ENCODE measurements at regions not wholly inside any gene's neighbourhood (a gene's known extent, or its start where the extent isn't known, plus 50 kb on each side); places are given as distances from the start of the nearest gene placed in this dataset.

DNA sequence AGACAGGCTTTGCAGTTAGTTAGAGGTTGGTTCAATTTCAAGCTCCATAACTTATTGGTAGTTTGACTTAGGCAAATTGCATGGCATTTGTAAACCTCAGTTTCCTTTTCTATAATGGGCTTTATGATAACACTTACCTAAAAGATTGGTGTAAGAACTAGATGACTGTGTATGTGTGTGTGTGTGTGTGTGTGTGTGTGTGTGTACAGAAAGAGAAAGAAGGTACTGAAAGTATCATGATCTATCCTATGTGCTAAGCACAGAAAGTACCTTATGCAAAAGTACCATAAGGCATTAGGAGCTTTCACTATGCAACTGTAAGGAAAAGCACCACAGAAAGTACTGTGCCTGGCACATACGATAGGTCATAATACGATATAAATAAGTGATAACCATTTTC lies 304.3 kb upstream of the KITLG start:
- H4K20me1 ChIP-seq (ENCODE audit: insufficient read depth, low read length) = no peaks in the 10 kb centered on the region

DNA sequence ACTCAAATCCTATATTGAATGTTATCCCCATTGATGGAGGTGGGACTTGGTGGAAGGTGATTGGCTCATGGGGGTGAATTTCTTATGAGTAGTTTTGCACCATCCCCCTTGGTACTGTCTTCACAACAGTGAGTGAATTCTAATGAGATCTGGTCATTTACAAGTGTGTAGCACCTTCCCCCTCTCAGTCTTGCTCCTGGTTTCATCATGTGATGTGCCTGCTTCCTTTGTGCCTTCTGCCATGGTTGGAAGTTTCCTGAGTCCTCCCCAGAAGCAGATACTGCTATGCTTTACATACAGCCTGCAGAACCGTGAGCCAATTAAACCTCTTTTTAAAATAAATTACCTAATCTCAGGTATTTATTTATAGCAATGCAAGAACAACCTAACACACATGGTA lies 302.4 kb upstream of the KITLG start:
- intact Hi-C loops (cut with micrococcal nuclease; ENCODE audit: unreplicated experiment) = no loop called here
- H4K20me1 ChIP-seq (ENCODE audit: insufficient read depth, low read length) = no peaks in the 10 kb centered on the region
- no peak for TF ChIP-seq EZH2phosphoT487 (IDR thresholded peaks at IDR 0.05; ENCODE audit: borderline replicate concordance, low read depth, low read length)
- TF ChIP-seq, protein P1, sequence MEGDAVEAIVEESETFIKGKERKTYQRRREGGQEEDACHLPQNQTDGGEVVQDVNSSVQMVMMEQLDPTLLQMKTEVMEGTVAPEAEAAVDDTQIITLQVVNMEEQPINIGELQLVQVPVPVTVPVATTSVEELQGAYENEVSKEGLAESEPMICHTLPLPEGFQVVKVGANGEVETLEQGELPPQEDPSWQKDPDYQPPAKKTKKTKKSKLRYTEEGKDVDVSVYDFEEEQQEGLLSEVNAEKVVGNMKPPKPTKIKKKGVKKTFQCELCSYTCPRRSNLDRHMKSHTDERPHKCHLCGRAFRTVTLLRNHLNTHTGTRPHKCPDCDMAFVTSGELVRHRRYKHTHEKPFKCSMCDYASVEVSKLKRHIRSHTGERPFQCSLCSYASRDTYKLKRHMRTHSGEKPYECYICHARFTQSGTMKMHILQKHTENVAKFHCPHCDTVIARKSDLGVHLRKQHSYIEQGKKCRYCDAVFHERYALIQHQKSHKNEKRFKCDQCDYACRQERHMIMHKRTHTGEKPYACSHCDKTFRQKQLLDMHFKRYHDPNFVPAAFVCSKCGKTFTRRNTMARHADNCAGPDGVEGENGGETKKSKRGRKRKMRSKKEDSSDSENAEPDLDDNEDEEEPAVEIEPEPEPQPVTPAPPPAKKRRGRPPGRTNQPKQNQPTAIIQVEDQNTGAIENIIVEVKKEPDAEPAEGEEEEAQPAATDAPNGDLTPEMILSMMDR (conservative IDR thresholded peaks at IDR 0.05; ENCODE audit: low read length) = no peak
- H3K79me2 ChIP-seq (ENCODE audit: insufficient read depth, low read depth, low read length) = no peaks in the 10 kb centered on the region
- no peaks in the 10 kb centered on the region for H3K4me1 ChIP-seq (ENCODE audit: insufficient read depth, low read length, poor library complexity, severe bottlenecking)
- no peaks in the 10 kb centered on the region for H3K36me3 ChIP-seq (ENCODE audit: insufficient read depth, low read length)
- H3K4me2 ChIP-seq (ENCODE audit: low read length) = no peak overlapping the region
- no peak overlapping the region for H2AFZ ChIP-seq (ENCODE audit: low read length)
- H3K27ac ChIP-seq (ENCODE audit: low read depth, low read length, poor library complexity, severe bottlenecking) = no peak overlapping the region
- ChIA-PET CTCF (ENCODE audit: unreplicated experiment) (no interaction called here), POLR2A (no interaction called here)
- no peak overlapping the region for H3K4me3 ChIP-seq (ENCODE audit: low read depth, low read length, poor library complexity, severe bottlenecking)
- no TSS peak for BruUV-seq (replicated peaks)
- H3K9me2 ChIP-seq (ENCODE audit: insufficient read depth, low read length) = no peaks in the 10 kb centered on the region
- no peak for DNase-seq (ENCODE audit: low spot score)
- H3K9me3 ChIP-seq (ENCODE audit: low read length) = no peaks in the 10 kb centered on the region

More for the DNA sequence above, 304.3 kb upstream of the KITLG start:
- no peaks in the 10 kb centered on the region for H3K9me2 ChIP-seq (ENCODE audit: insufficient read depth, low read length)
- BruUV-seq (replicated peaks) = no TSS peak
- H3K4me3 ChIP-seq (ENCODE audit: low read depth, low read length, poor library complexity, severe bottlenecking) = no peak overlapping the region
- intact Hi-C loops (cut with micrococcal nuclease; ENCODE audit: unreplicated experiment) = no loop called here
- CTCF ChIA-PET (ENCODE audit: unreplicated experiment) = no interaction called here
- DNase-seq (ENCODE audit: low spot score) = no peak
- no peaks in the 10 kb centered on the region for H3K79me2 ChIP-seq (ENCODE audit: insufficient read depth, low read depth, low read length)
- POLR2A ChIA-PET = interaction anchor here (0.6 to 0.7 kb wide), 2 partner anchors 35 to 1409 kb away, joined by 3 to 4 read pairs; no protein-coding TSS in a partner anchor
- H3K4me1 ChIP-seq (ENCODE audit: insufficient read depth, low read length, poor library complexity, severe bottlenecking) = no peaks in the 10 kb centered on the region
- H3K4me2 ChIP-seq (ENCODE audit: low read length) = no peak overlapping the region
- TF ChIP-seq, protein P1 (conservative IDR thresholded peaks at IDR 0.05; ENCODE audit: low read length) = no peak
- no peak for TF ChIP-seq EZH2phosphoT487 (IDR thresholded peaks at IDR 0.05; ENCODE audit: borderline replicate concordance, low read depth, low read length)
- H2AFZ ChIP-seq (ENCODE audit: low read length) = no peak overlapping the region
- no peaks in the 10 kb centered on the region for H3K9me3 ChIP-seq (ENCODE audit: low read length)
- no peaks in the 10 kb centered on the region for H3K36me3 ChIP-seq (ENCODE audit: insufficient read depth, low read length)
- H3K27ac ChIP-seq (ENCODE audit: low read depth, low read length, poor library complexity, severe bottlenecking) = no peak overlapping the region

DNA sequence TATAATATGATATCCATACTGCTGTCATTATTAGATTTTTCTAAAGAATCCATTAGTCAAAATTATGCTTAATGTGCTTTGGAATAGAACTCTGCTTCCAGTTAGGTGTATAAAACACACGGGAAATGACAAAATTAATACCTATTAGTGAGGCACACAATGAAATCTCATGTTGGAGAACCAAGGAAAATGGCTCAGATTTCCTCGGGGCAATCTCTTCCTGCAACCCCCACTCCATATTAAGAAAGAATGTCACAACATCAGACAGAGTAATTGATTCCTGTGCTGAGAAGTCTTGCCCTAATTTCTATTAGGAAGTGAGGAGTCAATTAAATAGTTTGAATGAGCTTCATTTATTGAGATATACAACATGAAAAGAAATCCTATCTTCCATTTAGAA lies 299.8 kb upstream of the KITLG start:
- intact Hi-C loops (cut with micrococcal nuclease; ENCODE audit: unreplicated experiment) = no loop called here
- H3K4me2 ChIP-seq (ENCODE audit: low read length) = no peak overlapping the region
- no peaks in the 10 kb centered on the region for H3K9me3 ChIP-seq (ENCODE audit: low read length)
- BruUV-seq (replicated peaks) = no TSS peak
- no peaks in the 10 kb centered on the region for H3K9me2 ChIP-seq (ENCODE audit: insufficient read depth, low read length)
- ChIA-PET POLR2A (interaction anchor here (0.5 to 0.7 kb wide), 2 partner anchors 93 to 422 kb away, joined by 3 to 5 read pairs; no protein-coding TSS in a partner anchor), CTCF (ENCODE audit: unreplicated experiment) (interaction anchor here (0.6 kb wide), 1 partner anchor 95 kb away, joined by 3 read pairs; no protein-coding TSS in a partner anchor)
- no peak overlapping the region for H3K4me3 ChIP-seq (ENCODE audit: low read depth, low read length, poor library complexity, severe bottlenecking)
- no peak overlapping the region for H3K27ac ChIP-seq (ENCODE audit: low read depth, low read length, poor library complexity, severe bottlenecking)
- no peaks in the 10 kb centered on the region for H3K79me2 ChIP-seq (ENCODE audit: insufficient read depth, low read depth, low read length)
- no peaks in the 10 kb centered on the region for H3K36me3 ChIP-seq (ENCODE audit: insufficient read depth, low read length)
- H3K4me1 ChIP-seq (ENCODE audit: insufficient read depth, low read length, poor library complexity, severe bottlenecking) = no peaks in the 10 kb centered on the region
- DNase-seq (ENCODE audit: low spot score) = no peak
- H4K20me1 ChIP-seq (ENCODE audit: insufficient read depth, low read length) = no peaks in the 10 kb centered on the region
- TF ChIP-seq, protein P1 (conservative IDR thresholded peaks at IDR 0.05; ENCODE audit: low read length) = no peak
- no peak for TF ChIP-seq EZH2phosphoT487 (IDR thresholded peaks at IDR 0.05; ENCODE audit: borderline replicate concordance, low read depth, low read length)
- no peak overlapping the region for H2AFZ ChIP-seq (ENCODE audit: low read length)
